Neural cell (in vitro differentiated cells): ENCODE measurements at regions not wholly inside any gene's neighbourhood (a gene's known extent, or its start where the extent isn't known, plus 50 kb on each side); places are given as distances from the start of the nearest gene placed in this dataset.

Experiments used
- H2AFZ ChIP-seq: fragments of 200-600, 300-800 bp; sonication (generic), shearing (Covaris generic); 2 replicates; pipeline ENCODE4 v1.6.0; 2014; ENCODE audit warnings: low read depth, mild to moderate bottlenecking, antibody characterized with exemption, low read length, moderate library complexity
- H3F3A ChIP-seq: fragments of 200-600 bp; shearing (Covaris generic); 2 replicates; pipeline ENCODE4 v1.6.1; 2016; ENCODE audit warnings: mild to moderate bottlenecking, moderate library complexity, mixed read lengths, antibody characterized with exemption, low read length; ENCODE audit not compliant: insufficient read depth, poor library complexity, severe bottlenecking
- H3K27ac ChIP-seq: fragments of 200-600, 300-800 bp; sonication (generic), shearing (Covaris generic); 2 replicates; pipeline ENCODE4 v1.5.1; 2014; ENCODE audit warnings: mild to moderate bottlenecking, low read length, moderate library complexity
- H3K27me3 ChIP-seq: fragments of 300-800, 200-600 bp; sonication (generic), shearing (Covaris generic); 2 replicates; pipeline ENCODE4 v1.6.0; 2014; ENCODE audit warnings: mild to moderate bottlenecking, low read depth, low read length, moderate library complexity; ENCODE audit not compliant: insufficient read depth
- H3K36me3 ChIP-seq: fragments of 300-800, 200-600 bp; sonication (generic), shearing (Covaris generic); 2 replicates; pipeline ENCODE4 v1.5.1; 2014; ENCODE audit warnings: mild to moderate bottlenecking, antibody characterized with exemption, low read length, moderate library complexity; ENCODE audit not compliant: insufficient read depth
- H3K4me2 ChIP-seq: fragments of 300-800, 200-600 bp; sonication (generic), shearing (Covaris generic); 2 replicates; pipeline ENCODE4 v1.6.0; 2014; ENCODE audit warnings: mild to moderate bottlenecking, low read length
- H3K4me3 ChIP-seq: fragments of 300-800, 200-600 bp; sonication (generic), shearing (Covaris generic); 2 replicates; pipeline ENCODE4 v1.5.1; 2014; ENCODE audit warnings: mild to moderate bottlenecking, low read length, moderate library complexity
- H3K79me2 ChIP-seq: fragments of 200-600 bp; shearing (Covaris generic); replicated peaks from 2 replicates; pipeline ENCODE4 v1.6.0; 2014; ENCODE audit warnings: mild to moderate bottlenecking, low read length, moderate library complexity; ENCODE audit not compliant: insufficient read depth
- H3K9ac ChIP-seq: fragments of 300-800, 200-600 bp; sonication (generic), shearing (Covaris generic); 2 replicates; pipeline ENCODE4 v1.6.1; 2016; ENCODE audit warnings: mild to moderate bottlenecking, low read length, mixed read lengths
- H3K9me2 ChIP-seq: fragments of 200-600 bp; shearing (Covaris generic); 2 replicates; pipeline ENCODE4 v1.6.1; 2016; ENCODE audit warnings: mild to moderate bottlenecking, low read length, mixed read lengths; ENCODE audit not compliant: insufficient read depth
- H3K9me3 ChIP-seq: fragments of 200-600, 300-800 bp; sonication (generic), shearing (Covaris generic); 2 replicates; pipeline ENCODE4 v1.6.1; 2016; ENCODE audit warnings: mild to moderate bottlenecking, mixed run types, low read length, moderate library complexity, mixed read lengths
- H4K20me1 ChIP-seq: fragments of 200-600 bp; shearing (Covaris generic); 2 replicates; pipeline ENCODE4 v1.6.1; 2016; ENCODE audit warnings: mild to moderate bottlenecking, mixed run types; ENCODE audit not compliant: insufficient read depth
- EP300 ChIP-seq: fragments of 450-650 bp; conservative IDR thresholded peaks from 2 replicates; pipeline ENCODE4 v1.6.1; 2014; ENCODE audit warnings: antibody characterized with exemption, mild to moderate bottlenecking, moderate library complexity; ENCODE audit not compliant: poor library complexity, severe bottlenecking
- EZH2 ChIP-seq: fragments of 200-600, 300-800 bp; shearing (Covaris generic), sonication (generic); IDR thresholded peaks from 2 replicates; pipeline ENCODE4 v1.6.1; 2014; ENCODE audit warnings: antibody characterized with exemption, low read length, borderline replicate concordance, mild to moderate bottlenecking; ENCODE audit not compliant: insufficient read depth, poor library complexity, severe bottlenecking
- MXI1 ChIP-seq: fragments of 450-650 bp; conservative IDR thresholded peaks from 2 replicates; pipeline ENCODE4 v1.6.1; 2014; ENCODE audit warnings: antibody characterized with exemption, mild to moderate bottlenecking; ENCODE audit not compliant: poor library complexity, severe bottlenecking
- POLR2AphosphoS5 ChIP-seq: IDR thresholded peaks from 2 replicates; pipeline ENCODE4 v1.6.1; 2012
- RAD21 ChIP-seq: fragments of 450-650 bp; conservative IDR thresholded peaks from 2 replicates; pipeline ENCODE4 v1.6.1; 2014; ENCODE audit warnings: antibody characterized with exemption, mild to moderate bottlenecking, moderate library complexity
- SMC3 ChIP-seq: fragments of 450-650 bp; conservative IDR thresholded peaks from 2 replicates; pipeline ENCODE4 v1.6.1; 2014; ENCODE audit warnings: antibody characterized with exemption, mild to moderate bottlenecking, moderate library complexity; ENCODE audit not compliant: poor library complexity
- TAF1 ChIP-seq: IDR thresholded peaks from 2 replicates; pipeline ENCODE4 v1.6.1; 2012; ENCODE audit warnings: low read depth
- TF ChIP-seq, protein P1 (sequence below): fragments of 450-650 bp; IDR thresholded peaks from 2 replicates; pipeline ENCODE4 v1.5.1; 2014; ENCODE audit warnings: antibody characterized with exemption, mild to moderate bottlenecking, moderate library complexity; ENCODE audit not compliant: poor library complexity, severe bottlenecking
- TF ChIP-seq, protein P2 (sequence below): IDR thresholded peaks from 2 replicates; pipeline ENCODE4 v1.6.1; 2012; ENCODE audit warnings: borderline replicate concordance

DNA sequence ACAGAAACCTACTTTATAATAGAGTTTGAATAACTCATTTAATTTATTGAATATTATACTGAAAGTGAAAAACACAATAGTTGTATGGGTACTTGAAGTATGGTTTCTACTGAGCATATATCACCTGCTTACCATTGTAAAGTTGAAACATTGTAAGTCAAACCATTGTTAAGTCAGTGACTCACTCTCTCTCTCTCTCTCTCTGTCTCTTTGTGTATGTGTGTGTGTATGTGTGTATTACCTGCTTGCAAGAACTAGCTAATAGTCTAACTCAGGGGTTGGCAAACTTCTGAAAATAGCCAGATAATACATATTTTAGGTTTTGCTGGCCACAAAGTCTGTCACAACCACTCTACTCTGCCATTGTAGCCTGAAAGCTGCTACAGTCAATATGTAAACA lies 564.3 kb upstream of the ZNF608 start:
- Histone ChIP-seq H2AFZ (no peak overlapping the region), H3K4me3 (no peak overlapping the region), H3F3A (no peaks in the 10 kb centered on the region), H3K4me2 (no peak overlapping the region), H3K27me3 (no peaks in the 10 kb centered on the region), H3K9me2 (no peaks in the 10 kb centered on the region), H4K20me1 (no peaks in the 10 kb centered on the region), H3K9ac (no peak overlapping the region), H3K9me3 (no peaks in the 10 kb centered on the region), H3K36me3 (no peaks in the 10 kb centered on the region), H3K27ac (no peak overlapping the region), H3K79me2 (no peaks in the 10 kb centered on the region)
- TF ChIP-seq EP300 = no peak
- no peak for TF ChIP-seq MXI1
- no peak for TF ChIP-seq EZH2
- TF ChIP-seq, protein P1, sequence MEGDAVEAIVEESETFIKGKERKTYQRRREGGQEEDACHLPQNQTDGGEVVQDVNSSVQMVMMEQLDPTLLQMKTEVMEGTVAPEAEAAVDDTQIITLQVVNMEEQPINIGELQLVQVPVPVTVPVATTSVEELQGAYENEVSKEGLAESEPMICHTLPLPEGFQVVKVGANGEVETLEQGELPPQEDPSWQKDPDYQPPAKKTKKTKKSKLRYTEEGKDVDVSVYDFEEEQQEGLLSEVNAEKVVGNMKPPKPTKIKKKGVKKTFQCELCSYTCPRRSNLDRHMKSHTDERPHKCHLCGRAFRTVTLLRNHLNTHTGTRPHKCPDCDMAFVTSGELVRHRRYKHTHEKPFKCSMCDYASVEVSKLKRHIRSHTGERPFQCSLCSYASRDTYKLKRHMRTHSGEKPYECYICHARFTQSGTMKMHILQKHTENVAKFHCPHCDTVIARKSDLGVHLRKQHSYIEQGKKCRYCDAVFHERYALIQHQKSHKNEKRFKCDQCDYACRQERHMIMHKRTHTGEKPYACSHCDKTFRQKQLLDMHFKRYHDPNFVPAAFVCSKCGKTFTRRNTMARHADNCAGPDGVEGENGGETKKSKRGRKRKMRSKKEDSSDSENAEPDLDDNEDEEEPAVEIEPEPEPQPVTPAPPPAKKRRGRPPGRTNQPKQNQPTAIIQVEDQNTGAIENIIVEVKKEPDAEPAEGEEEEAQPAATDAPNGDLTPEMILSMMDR = no peak
- no peak for TF ChIP-seq POLR2AphosphoS5
- TF ChIP-seq RAD21 = no peak
- no peak for TF ChIP-seq TAF1
- TF ChIP-seq, protein P2, sequence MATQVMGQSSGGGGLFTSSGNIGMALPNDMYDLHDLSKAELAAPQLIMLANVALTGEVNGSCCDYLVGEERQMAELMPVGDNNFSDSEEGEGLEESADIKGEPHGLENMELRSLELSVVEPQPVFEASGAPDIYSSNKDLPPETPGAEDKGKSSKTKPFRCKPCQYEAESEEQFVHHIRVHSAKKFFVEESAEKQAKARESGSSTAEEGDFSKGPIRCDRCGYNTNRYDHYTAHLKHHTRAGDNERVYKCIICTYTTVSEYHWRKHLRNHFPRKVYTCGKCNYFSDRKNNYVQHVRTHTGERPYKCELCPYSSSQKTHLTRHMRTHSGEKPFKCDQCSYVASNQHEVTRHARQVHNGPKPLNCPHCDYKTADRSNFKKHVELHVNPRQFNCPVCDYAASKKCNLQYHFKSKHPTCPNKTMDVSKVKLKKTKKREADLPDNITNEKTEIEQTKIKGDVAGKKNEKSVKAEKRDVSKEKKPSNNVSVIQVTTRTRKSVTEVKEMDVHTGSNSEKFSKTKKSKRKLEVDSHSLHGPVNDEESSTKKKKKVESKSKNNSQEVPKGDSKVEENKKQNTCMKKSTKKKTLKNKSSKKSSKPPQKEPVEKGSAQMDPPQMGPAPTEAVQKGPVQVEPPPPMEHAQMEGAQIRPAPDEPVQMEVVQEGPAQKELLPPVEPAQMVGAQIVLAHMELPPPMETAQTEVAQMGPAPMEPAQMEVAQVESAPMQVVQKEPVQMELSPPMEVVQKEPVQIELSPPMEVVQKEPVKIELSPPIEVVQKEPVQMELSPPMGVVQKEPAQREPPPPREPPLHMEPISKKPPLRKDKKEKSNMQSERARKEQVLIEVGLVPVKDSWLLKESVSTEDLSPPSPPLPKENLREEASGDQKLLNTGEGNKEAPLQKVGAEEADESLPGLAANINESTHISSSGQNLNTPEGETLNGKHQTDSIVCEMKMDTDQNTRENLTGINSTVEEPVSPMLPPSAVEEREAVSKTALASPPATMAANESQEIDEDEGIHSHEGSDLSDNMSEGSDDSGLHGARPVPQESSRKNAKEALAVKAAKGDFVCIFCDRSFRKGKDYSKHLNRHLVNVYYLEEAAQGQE = no peak

DNA sequence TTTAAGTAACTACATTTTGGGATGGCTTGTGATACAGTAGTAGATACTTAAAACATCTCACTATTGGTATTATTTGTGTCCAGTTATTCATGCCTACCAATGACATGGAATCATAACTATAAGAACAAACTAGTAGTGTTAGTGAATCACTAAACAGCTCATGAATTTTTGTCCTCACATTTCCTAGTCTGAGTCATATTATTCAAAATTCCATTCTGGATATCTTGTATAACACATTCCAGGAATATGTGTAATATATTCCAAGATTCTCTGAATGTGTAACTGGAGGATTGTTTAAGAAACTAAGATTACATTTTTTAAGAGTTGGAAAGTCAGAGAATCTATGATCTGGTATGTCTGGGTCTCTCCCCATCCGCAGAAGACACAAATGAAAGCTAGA lies 565.3 kb upstream of the ZNF608 start:
- Histone ChIP-seq H3K27me3 (no peaks in the 10 kb centered on the region), H3K4me3 (no peak overlapping the region), H3K9me2 (no peaks in the 10 kb centered on the region), H2AFZ (no peak overlapping the region), H3F3A (no peaks in the 10 kb centered on the region), H3K36me3 (no peaks in the 10 kb centered on the region), H3K9me3 (no peaks in the 10 kb centered on the region), H3K9ac (no peak overlapping the region), H3K4me2 (no peak overlapping the region), H3K79me2 (no peaks in the 10 kb centered on the region), H3K27ac (no peak overlapping the region), H4K20me1 (no peaks in the 10 kb centered on the region)
- TF ChIP-seq EZH2 (no peak), MXI1 (no peak), TAF1 (no peak), RAD21 (no peak), SMC3 (no peak), POLR2AphosphoS5 (no peak)
- TF ChIP-seq, protein P2 = no peak
